ENCODE measurements at regions not wholly inside any gene's neighbourhood (a gene's known extent, or its start where the extent isn't known, plus 50 kb on each side); places are given as distances from the start of the nearest gene placed in this dataset.

- no peaks in the 10 kb centered on the region for H3K4me1 Mint-ChIP-seq
- H3K27ac Mint-ChIP-seq = no peak overlapping the region
- DNase-seq = no peak
- no peak overlapping the region for H3K4me3 Mint-ChIP-seq
- CTCF ChIA-PET = no interaction called here
- peaks cover 2% of the 10 kb centered on the region for H3K9me3 Mint-ChIP-seq
- H3K27me3 Mint-ChIP-seq = no peaks in the 10 kb centered on the region
- no peaks in the 10 kb centered on the region for H3K36me3 Mint-ChIP-seq
Measured at GRCh38 chr2:149986861-149987260, 399.3 kb upstream of the MMADHC start.

GRCh38 chr2:149984311-149984710 is 396.7 kb upstream of the MMADHC start:
- H3K27ac Mint-ChIP-seq = no peak overlapping the region
- peaks cover 2% of the 10 kb centered on the region for H3K9me3 Mint-ChIP-seq
- DNase-seq = no peak
- H3K27me3 Mint-ChIP-seq = no peaks in the 10 kb centered on the region
- no peaks in the 10 kb centered on the region for H3K4me1 Mint-ChIP-seq
- CTCF ChIA-PET = no interaction called here
- H3K36me3 Mint-ChIP-seq = no peaks in the 10 kb centered on the region
- no peak overlapping the region for H3K4me3 Mint-ChIP-seq

DNA sequence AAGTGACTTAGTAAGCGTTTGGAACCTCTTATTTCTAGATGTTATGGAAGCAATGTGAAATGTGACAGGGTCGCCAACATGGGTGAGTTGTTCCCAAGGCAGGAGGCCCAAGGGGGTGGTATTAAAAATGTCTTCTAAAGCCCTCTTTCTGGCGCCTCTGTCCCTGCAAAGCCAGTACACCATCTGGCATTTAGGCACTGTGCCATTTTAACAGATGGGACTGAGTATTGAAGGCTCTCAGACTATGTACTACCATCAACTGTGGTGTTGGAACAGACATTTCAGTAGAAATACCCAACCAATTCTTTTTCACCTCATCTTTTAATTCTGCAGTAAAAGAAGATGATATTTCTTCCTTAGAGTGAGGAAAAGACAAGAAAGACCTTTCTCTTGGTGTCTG is 384.5 kb upstream of the MMADHC start:
- CTCF ChIA-PET = no interaction called here
- H3K36me3 Mint-ChIP-seq = no peaks in the 10 kb centered on the region
- H3K27me3 Mint-ChIP-seq = no peaks in the 10 kb centered on the region
- H3K4me1 Mint-ChIP-seq = no peaks in the 10 kb centered on the region
- H3K9me3 Mint-ChIP-seq = peaks cover 15% of the 10 kb centered on the region
- no peak for DNase-seq
- no peak overlapping the region for H3K27ac Mint-ChIP-seq
- H3K4me3 Mint-ChIP-seq = no peak overlapping the region

DNA sequence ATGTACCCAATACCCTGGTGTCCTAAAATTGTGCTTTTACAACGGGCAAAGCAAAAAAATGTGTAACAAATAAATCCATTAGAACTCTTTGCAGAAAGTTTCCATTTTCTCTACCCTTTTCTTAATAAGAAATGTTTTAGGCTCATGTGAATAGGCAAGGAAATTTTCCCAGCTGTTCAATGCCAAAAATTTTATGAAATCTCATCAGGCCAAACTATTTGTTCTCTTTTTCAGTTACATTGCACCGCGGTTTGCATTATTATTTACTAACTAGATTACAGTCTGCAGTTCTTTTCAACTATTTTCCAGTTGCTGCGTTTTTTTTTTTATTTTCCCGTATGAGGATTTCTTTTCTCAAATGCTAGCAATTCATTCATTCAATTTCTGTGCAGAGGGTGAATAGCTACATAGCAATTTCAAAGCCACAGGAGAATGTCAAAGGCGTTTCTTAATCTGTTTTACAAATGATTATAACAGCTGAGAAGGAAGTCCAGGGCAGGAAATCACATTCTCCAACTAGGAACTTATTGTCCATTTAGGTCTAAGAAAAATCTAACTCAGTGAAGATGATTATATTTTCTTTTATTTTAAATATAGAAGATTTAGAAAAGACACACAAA is 367.5 kb upstream of the MMADHC start:
- H3K9me3 Mint-ChIP-seq = peaks cover 5% of the 10 kb centered on the region
- DNase-seq = no peak
- H3K27me3 Mint-ChIP-seq = no peaks in the 10 kb centered on the region

GRCh38 chr2:149953627-149954026 is 366.1 kb upstream of the MMADHC start:
- H3K36me3 Mint-ChIP-seq = no peaks in the 10 kb centered on the region
- no peaks in the 10 kb centered on the region for H3K4me1 Mint-ChIP-seq
- H3K27ac Mint-ChIP-seq = no peak overlapping the region
- no peaks in the 10 kb centered on the region for H3K27me3 Mint-ChIP-seq
- no peak for DNase-seq
- CTCF ChIA-PET = no interaction called here
- no peak overlapping the region for H3K4me3 Mint-ChIP-seq
- H3K9me3 Mint-ChIP-seq = peaks cover 5% of the 10 kb centered on the region

More for the DNA sequence above, 367.5 kb upstream of the MMADHC start:
- Mint-ChIP-seq H3K4me1 (no peaks in the 10 kb centered on the region), H3K4me3 (no peak overlapping the region), H3K36me3 (no peaks in the 10 kb centered on the region), H3K27ac (no peak overlapping the region)
- CTCF ChIA-PET = interaction anchor here (0.6 kb wide), 1 partner anchor 1272 kb away, joined by 3 read pairs; no protein-coding TSS in a partner anchor

GRCh38 chr2:149931486-149931885 is 343.9 kb upstream of the MMADHC start:
- DNase-seq = no peak
- no peaks in the 10 kb centered on the region for H3K4me1 Mint-ChIP-seq
- H3K27me3 Mint-ChIP-seq = no peaks in the 10 kb centered on the region
- CTCF ChIA-PET = no interaction called here
- no peak overlapping the region for H3K27ac Mint-ChIP-seq
- H3K4me3 Mint-ChIP-seq = no peak overlapping the region
- no peaks in the 10 kb centered on the region for H3K36me3 Mint-ChIP-seq
- no peaks in the 10 kb centered on the region for H3K9me3 Mint-ChIP-seq

GRCh38 chr2:149928011-149928410 is 340.4 kb upstream of the MMADHC start:
- Mint-ChIP-seq H3K4me3 (no peak overlapping the region), H3K36me3 (no peaks in the 10 kb centered on the region), H3K4me1 (no peaks in the 10 kb centered on the region), H3K27me3 (no peaks in the 10 kb centered on the region), H3K9me3 (peaks cover 4% of the 10 kb centered on the region), H3K27ac (no peak overlapping the region)
- CTCF ChIA-PET = no interaction called here
- no peak for DNase-seq

DNA sequence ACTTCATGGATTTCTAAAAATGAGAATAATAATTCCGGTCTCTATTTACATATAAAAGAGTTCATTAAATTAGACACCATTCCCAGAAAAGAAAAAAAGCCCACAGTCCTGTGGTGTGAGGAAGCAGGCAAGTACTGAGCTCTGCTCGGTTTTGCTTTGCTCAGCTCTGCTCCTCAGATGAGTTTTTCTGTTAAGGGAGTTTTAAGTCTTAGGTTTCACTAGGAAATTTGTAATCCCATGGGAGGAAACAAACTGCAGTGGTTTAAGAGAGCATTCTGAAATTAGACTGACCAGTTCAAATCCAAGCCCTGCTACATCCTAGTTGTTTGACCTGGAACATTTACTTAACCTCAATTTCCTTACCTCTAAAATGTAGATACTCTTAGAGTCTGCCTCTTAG is 338.6 kb upstream of the MMADHC start:
- Mint-ChIP-seq H3K36me3 (no peaks in the 10 kb centered on the region), H3K27me3 (no peaks in the 10 kb centered on the region), H3K4me1 (no peaks in the 10 kb centered on the region), H3K27ac (no peak overlapping the region), H3K4me3 (no peak overlapping the region), H3K9me3 (peaks cover 4% of the 10 kb centered on the region)
- no peak for DNase-seq
- CTCF ChIA-PET = no interaction called here

- H3K4me1 Mint-ChIP-seq = no peaks in the 10 kb centered on the region
- no peak overlapping the region for H3K4me3 Mint-ChIP-seq
- CTCF ChIA-PET = no interaction called here
- DNase-seq = no peak
- peaks cover 8% of the 10 kb centered on the region for H3K9me3 Mint-ChIP-seq
- H3K27me3 Mint-ChIP-seq = no peaks in the 10 kb centered on the region
- no peak overlapping the region for H3K27ac Mint-ChIP-seq
- H3K36me3 Mint-ChIP-seq = no peaks in the 10 kb centered on the region
Measured at GRCh38 chr2:149924549-149925213, 337.1 kb upstream of the MMADHC start.

GRCh38 chr2:149924028-149924427 is 336.5 kb upstream of the MMADHC start:
- no peaks in the 10 kb centered on the region for H3K36me3 Mint-ChIP-seq
- H3K4me3 Mint-ChIP-seq = no peak overlapping the region
- no peaks in the 10 kb centered on the region for H3K4me1 Mint-ChIP-seq
- CTCF ChIA-PET = no interaction called here
- DNase-seq = no peak
- H3K27me3 Mint-ChIP-seq = no peaks in the 10 kb centered on the region
- H3K27ac Mint-ChIP-seq = no peak overlapping the region
- peaks cover 8% of the 10 kb centered on the region for H3K9me3 Mint-ChIP-seq

GRCh38 chr2:149921911-149922616 is 334.5 kb upstream of the MMADHC start:
- no peaks in the 10 kb centered on the region for H3K4me1 Mint-ChIP-seq
- H3K4me3 Mint-ChIP-seq = no peak overlapping the region
- H3K27me3 Mint-ChIP-seq = no peaks in the 10 kb centered on the region
- peaks cover 8% of the 10 kb centered on the region for H3K9me3 Mint-ChIP-seq
- CTCF ChIA-PET = no interaction called here
- no peak for DNase-seq
- H3K36me3 Mint-ChIP-seq = no peaks in the 10 kb centered on the region
- no peak overlapping the region for H3K27ac Mint-ChIP-seq

DNA sequence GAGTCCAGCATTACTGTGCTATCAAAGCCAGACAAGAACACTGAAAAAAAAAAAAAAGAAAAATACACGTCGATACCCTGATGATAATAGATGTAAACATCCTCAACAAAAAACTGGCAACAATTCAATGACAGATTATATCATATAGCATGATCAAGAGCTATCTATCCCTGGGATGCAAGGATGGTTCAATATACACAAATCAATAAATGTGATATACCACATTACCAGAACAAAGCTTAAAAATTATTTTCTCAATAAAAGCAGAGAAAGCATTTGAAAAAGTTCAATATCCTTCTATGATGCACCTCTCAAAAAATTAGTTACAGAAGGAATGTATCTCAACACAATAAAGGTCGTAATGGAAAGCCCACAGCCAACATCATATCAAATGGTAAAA is 332.8 kb upstream of the MMADHC start:
- Mint-ChIP-seq H3K27ac (no peak overlapping the region), H3K36me3 (no peaks in the 10 kb centered on the region), H3K27me3 (no peaks in the 10 kb centered on the region), H3K9me3 (peaks cover 8% of the 10 kb centered on the region), H3K4me3 (no peak overlapping the region), H3K4me1 (no peaks in the 10 kb centered on the region)
- DNase-seq = no peak
- CTCF ChIA-PET = no interaction called here

DNA sequence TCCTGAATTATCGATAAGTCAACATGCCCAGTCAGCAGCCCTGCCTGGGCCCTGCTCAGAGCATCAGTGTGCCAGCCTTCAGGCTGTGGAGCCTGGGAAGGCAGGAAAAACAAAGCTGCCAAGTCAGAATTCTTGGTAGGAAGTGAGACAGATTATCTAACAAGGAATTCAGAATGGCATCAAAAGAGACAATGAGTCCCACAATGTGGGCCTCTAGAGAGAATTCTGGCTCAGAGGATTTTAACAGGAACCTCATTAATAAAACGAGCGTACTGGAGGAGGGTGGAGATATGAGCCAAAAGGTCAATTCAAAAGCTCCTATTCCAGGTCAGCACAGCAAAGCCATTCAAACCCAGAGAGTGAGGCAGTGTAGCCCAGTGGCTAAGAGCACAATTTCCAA is 327.6 kb upstream of the MMADHC start:
- Mint-ChIP-seq H3K36me3 (no peaks in the 10 kb centered on the region), H3K4me1 (no peaks in the 10 kb centered on the region), H3K27me3 (no peaks in the 10 kb centered on the region), H3K4me3 (no peak overlapping the region), H3K9me3 (peaks cover 2% of the 10 kb centered on the region), H3K27ac (no peak overlapping the region)
- CTCF ChIA-PET = no interaction called here
- DNase-seq = no peak

GRCh38 chr2:149908726-149909683 is 321.4 kb upstream of the MMADHC start:
- H3K4me1 Mint-ChIP-seq = no peaks in the 10 kb centered on the region
- H3K36me3 Mint-ChIP-seq = no peaks in the 10 kb centered on the region
- no peak overlapping the region for H3K27ac Mint-ChIP-seq
- no peaks in the 10 kb centered on the region for H3K27me3 Mint-ChIP-seq
- no peaks in the 10 kb centered on the region for H3K9me3 Mint-ChIP-seq
- no peak overlapping the region for H3K4me3 Mint-ChIP-seq
- CTCF ChIA-PET = no interaction called here
- DNase-seq = no peak

Data from activated naive CD4-positive, alpha-beta T cell treated with anti-CD3 and anti-CD28 coated beads, Interleukin-2, amount 10 ng/mL, durations not matched to agents 7 days and 5 days (primary cell).